Hepatocyte (in vitro differentiated cells): ENCODE measurements at regions not wholly inside any gene's neighbourhood (a gene's known extent, or its start where the extent isn't known, plus 50 kb on each side); places are given as distances from the start of the nearest gene placed in this dataset.
"Not testable (repeated sequence)": the region's sequence is repeated elsewhere in the genome, so short reads cannot be mapped to it uniquely, and the experiment has no call there.

Experiments used
- EZH2 ChIP-seq: fragments of 200-600 bp; sonication (generic); IDR thresholded peaks from 2 replicates; pipeline ENCODE4 v1.6.1; 2016; ENCODE audit warnings: antibody characterized with exemption, mild to moderate bottlenecking, borderline replicate concordance
- EZH2phosphoT487 ChIP-seq: fragments of 200-600 bp; sonication (generic); IDR thresholded peaks from one replicate; pipeline ENCODE4 v1.6.1; 2018; ENCODE audit warnings: antibody characterized with exemption, mild to moderate bottlenecking, low read depth, moderate library complexity; ENCODE audit not compliant: unreplicated experiment, severe bottlenecking
- TF ChIP-seq, protein P1 (sequence below): fragments of 200-600 bp; sonication (generic); IDR thresholded peaks from 2 replicates; pipeline ENCODE4 v1.5.1; 2016; ENCODE audit warnings: antibody characterized with exemption, mild to moderate bottlenecking; ENCODE audit not compliant: poor library complexity

DNA sequence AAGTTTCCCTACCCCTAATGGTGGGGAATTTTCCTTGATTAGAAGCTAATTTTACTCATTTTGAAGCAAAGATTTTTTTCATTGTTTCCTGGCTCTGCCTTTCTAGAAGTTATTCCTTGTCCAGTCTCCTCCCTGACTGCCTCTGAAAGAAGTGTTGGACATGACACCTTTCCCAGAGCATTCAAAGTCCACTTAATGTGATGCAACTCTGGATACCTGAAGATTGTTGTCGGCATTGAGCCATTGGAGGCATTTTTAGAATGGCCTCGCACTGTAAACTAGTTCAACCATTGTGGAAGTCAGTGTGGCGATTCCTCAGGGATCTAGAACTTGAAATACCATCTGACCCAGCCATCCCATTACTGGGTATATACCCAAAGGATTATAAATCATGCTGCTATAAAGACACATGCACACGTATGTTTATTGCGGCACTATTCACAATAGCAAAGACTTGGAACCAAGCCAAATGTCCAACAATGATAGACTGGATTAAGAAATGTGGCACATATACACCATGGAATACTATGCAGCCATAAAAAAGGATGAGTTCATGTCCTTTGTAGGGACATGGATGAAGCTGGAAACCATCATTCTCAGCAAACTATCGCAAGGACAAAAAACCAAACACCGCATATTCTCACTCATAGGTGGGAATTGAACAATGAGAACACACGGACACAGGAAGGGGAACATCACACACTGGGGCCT is 69.7 kb upstream of the PLA2G4A start:
- TF ChIP-seq, protein P1, sequence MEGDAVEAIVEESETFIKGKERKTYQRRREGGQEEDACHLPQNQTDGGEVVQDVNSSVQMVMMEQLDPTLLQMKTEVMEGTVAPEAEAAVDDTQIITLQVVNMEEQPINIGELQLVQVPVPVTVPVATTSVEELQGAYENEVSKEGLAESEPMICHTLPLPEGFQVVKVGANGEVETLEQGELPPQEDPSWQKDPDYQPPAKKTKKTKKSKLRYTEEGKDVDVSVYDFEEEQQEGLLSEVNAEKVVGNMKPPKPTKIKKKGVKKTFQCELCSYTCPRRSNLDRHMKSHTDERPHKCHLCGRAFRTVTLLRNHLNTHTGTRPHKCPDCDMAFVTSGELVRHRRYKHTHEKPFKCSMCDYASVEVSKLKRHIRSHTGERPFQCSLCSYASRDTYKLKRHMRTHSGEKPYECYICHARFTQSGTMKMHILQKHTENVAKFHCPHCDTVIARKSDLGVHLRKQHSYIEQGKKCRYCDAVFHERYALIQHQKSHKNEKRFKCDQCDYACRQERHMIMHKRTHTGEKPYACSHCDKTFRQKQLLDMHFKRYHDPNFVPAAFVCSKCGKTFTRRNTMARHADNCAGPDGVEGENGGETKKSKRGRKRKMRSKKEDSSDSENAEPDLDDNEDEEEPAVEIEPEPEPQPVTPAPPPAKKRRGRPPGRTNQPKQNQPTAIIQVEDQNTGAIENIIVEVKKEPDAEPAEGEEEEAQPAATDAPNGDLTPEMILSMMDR, result not testable (repeated sequence)
- not testable (repeated sequence) for TF ChIP-seq EZH2, EZH2phosphoT487
